GM23338 (cell line): ENCODE measurements at regions not wholly inside any gene's neighbourhood (a gene's known extent, or its start where the extent isn't known, plus 50 kb on each side); places are given as distances from the start of the nearest gene placed in this dataset.

ENCODE experiments used
- ATAC-seq: fragments of 200-7000 bp; cut with Tn5 transposase; 3 replicates; pipeline ENCODE4 v1.9.1; 2020
- DNase-seq: peaks from one replicate; pipeline ENCODE4 v3.0.0-alpha.2; 2015; ENCODE audit warnings: low spot score
- H2AFZ ChIP-seq: fragments of 200-600 bp; sonication (generic); 2 replicates; pipeline ENCODE4 v1.8.0; 2016; ENCODE audit warnings: antibody characterized with exemption, mild to moderate bottlenecking, moderate library complexity
- H3F3A ChIP-seq: fragments of 200-600 bp; sonication (generic); replicated peaks from 2 replicates; pipeline ENCODE4 v1.8.0; 2017; ENCODE audit warnings: antibody characterized with exemption, mixed run types, low read depth
- H3K27ac ChIP-seq: fragments of 200-600 bp; sonication (generic); 2 replicates; pipeline ENCODE4 v1.6.1; 2016; ENCODE audit warnings: low read depth
- H3K27me3 ChIP-seq: fragments of 200-600 bp; sonication (generic); 2 replicates; pipeline ENCODE4 v1.8.0; 2016; ENCODE audit warnings: mild to moderate bottlenecking, mixed run types, moderate library complexity; ENCODE audit not compliant: insufficient read depth
- H3K36me3 ChIP-seq: fragments of 200-600 bp; sonication (generic); 2 replicates; pipeline ENCODE4 v1.8.0; 2016; ENCODE audit warnings: mild to moderate bottlenecking; ENCODE audit not compliant: insufficient read depth
- H3K4me1 ChIP-seq: fragments of 200-600 bp; sonication (generic); 2 replicates; pipeline ENCODE4 v1.8.0; 2016; ENCODE audit warnings: mild to moderate bottlenecking, moderate library complexity; ENCODE audit not compliant: insufficient read depth
- H3K4me2 ChIP-seq: fragments of 200-600 bp; sonication (generic); 2 replicates; pipeline ENCODE4 v1.7.1; 2017; ENCODE audit warnings: mixed run types
- H3K4me3 ChIP-seq: fragments of 200-600 bp; sonication (generic); 2 replicates; pipeline ENCODE4 v1.6.1; 2016; ENCODE audit warnings: mixed run types
- H3K79me2 ChIP-seq: fragments of 200-600 bp; sonication (generic); replicated peaks from 2 replicates; pipeline ENCODE4 v1.8.0; 2017; ENCODE audit warnings: mild to moderate bottlenecking; ENCODE audit not compliant: insufficient read depth
- H3K9me2 ChIP-seq: fragments of 200-600 bp; sonication (generic); 2 replicates; pipeline ENCODE4 v1.8.0; 2017; ENCODE audit not compliant: insufficient read depth
- H4K20me1 ChIP-seq: fragments of 200-600 bp; sonication (generic); replicated peaks from 2 replicates; pipeline ENCODE4 v1.8.0; 2017; ENCODE audit warnings: mild to moderate bottlenecking; ENCODE audit not compliant: insufficient read depth
- H3K27ac Mint-ChIP-seq: 2 replicates; pipeline ENCODE4 v1.8.0; 2020; ENCODE audit warnings: inconsistent platforms, mild to moderate bottlenecking, moderate library complexity, mixed read lengths
- H3K27me3 Mint-ChIP-seq: 3 replicates; pipeline ENCODE4 v1.8.0; 2022; ENCODE audit warnings: low read depth, mild to moderate bottlenecking, moderate library complexity, mixed read lengths, inconsistent platforms; ENCODE audit not compliant: insufficient read depth, poor library complexity
- H3K36me3 Mint-ChIP-seq: 3 replicates; pipeline ENCODE4 v1.8.0; 2021; ENCODE audit warnings: low read depth, mild to moderate bottlenecking, inconsistent platforms, moderate library complexity, mixed read lengths
- H3K4me1 Mint-ChIP-seq: 3 replicates; pipeline ENCODE4 v1.8.0; 2020; ENCODE audit warnings: mild to moderate bottlenecking, inconsistent platforms, mixed read lengths
- H3K4me3 Mint-ChIP-seq: 3 replicates; pipeline ENCODE4 v1.8.0; 2021; ENCODE audit warnings: moderate library complexity, mild to moderate bottlenecking, inconsistent platforms, mixed read lengths
- H3K9me3 Mint-ChIP-seq: 3 replicates; pipeline ENCODE4 v1.8.0; 2020; ENCODE audit warnings: moderate library complexity, mild to moderate bottlenecking, inconsistent platforms, mixed read lengths
- CREB1 ChIP-seq: fragments of 250-450 bp; sonication (Bioruptor Pico); IDR thresholded peaks from 2 replicates; pipeline ENCODE4 v1.5.0; 2020; ENCODE audit warnings: low read depth, mild to moderate bottlenecking, moderate library complexity
- CTCF ChIP-seq, 2 experiments: fragments of 200-600 bp in 1 of 2; sonication (generic) in 1 of 2; conservative IDR thresholded peaks; 2 replicates each; pipeline versions ENCODE4 v1.5.1 to v1.6.1; 2016 to 2017; ENCODE audit warnings: antibody characterized with exemption in 2 of 2, low read depth in 2 of 2, mild to moderate bottlenecking in 2 of 2, moderate library complexity in 1 of 2
- EZH2 ChIP-seq: fragments of 200-600 bp; sonication (generic); IDR thresholded peaks from one replicate; pipeline ENCODE4 v1.8.0; 2017; ENCODE audit warnings: antibody characterized with exemption, mild to moderate bottlenecking, low read depth; ENCODE audit not compliant: unreplicated experiment
- EZH2phosphoT487 ChIP-seq: fragments of 200-600 bp; sonication (generic); IDR thresholded peaks from one replicate; pipeline ENCODE4 v1.8.1; 2018; ENCODE audit warnings: antibody characterized with exemption; ENCODE audit not compliant: unreplicated experiment
- JUNB ChIP-seq: IDR thresholded peaks from one replicate; pipeline ENCODE4 v1.6.1; 2016; ENCODE audit warnings: antibody characterized with exemption; ENCODE audit not compliant: unreplicated experiment
- NANOG ChIP-seq: IDR thresholded peaks from 2 replicates; pipeline ENCODE4 v1.6.1; 2016; ENCODE audit warnings: antibody characterized with exemption, borderline replicate concordance
- POLR2AphosphoS5 ChIP-seq: IDR thresholded peaks from 2 replicates; pipeline ENCODE4 v1.6.1; 2016; ENCODE audit warnings: antibody characterized with exemption, low read depth
- REST ChIP-seq: IDR thresholded peaks from one replicate; pipeline ENCODE4 v1.6.1; 2018; ENCODE audit warnings: antibody characterized with exemption; ENCODE audit not compliant: unreplicated experiment
- STAT1 ChIP-seq: IDR thresholded peaks from one replicate; pipeline ENCODE4 v1.6.1; 2016; ENCODE audit warnings: antibody characterized with exemption; ENCODE audit not compliant: unreplicated experiment
- ZNF114 ChIP-seq: fragments of 250-450 bp; sonication (Bioruptor Pico); IDR thresholded peaks from 2 replicates; pipeline ENCODE4 v1.5.0; 2020; ENCODE audit warnings: mild to moderate bottlenecking, moderate library complexity
- ZNF331 ChIP-seq: fragments of 250-450 bp; sonication (Bioruptor Pico); IDR thresholded peaks from 2 replicates; pipeline ENCODE4 v1.5.0; 2020; ENCODE audit warnings: low read depth, mild to moderate bottlenecking, moderate library complexity
- ZNF462 ChIP-seq: fragments of 250-450 bp; sonication (Bioruptor Pico); IDR thresholded peaks from 2 replicates; pipeline ENCODE4 v1.5.0; 2020; ENCODE audit warnings: mild to moderate bottlenecking, moderate library complexity

GRCh38 chr2:46850742-46851141, 64.9 kb downstream of the MCFD2 start:
- H3K4me1 ChIP-seq: no peaks in the 10 kb centered on the region
- H3K9me3 Mint-ChIP-seq: no peaks in the 10 kb centered on the region
- no peak overlapping the region for H3K27ac ChIP-seq
- H3K36me3 ChIP-seq: no peaks in the 10 kb centered on the region
- H3K4me1 Mint-ChIP-seq: peaks cover 2% of the 10 kb centered on the region
- H3K79me2 ChIP-seq: no peaks in the 10 kb centered on the region
- H3K9me2 ChIP-seq: no peaks in the 10 kb centered on the region
- H3K4me3 ChIP-seq: no peak overlapping the region
- H3K36me3 Mint-ChIP-seq: no peaks in the 10 kb centered on the region
- TF ChIP-seq JUNB: no peak
- no peak for TF ChIP-seq POLR2AphosphoS5
- TF ChIP-seq CTCF (conservative IDR thresholded peaks at IDR 0.05; ENCODE audit: low read depth in 2 of 2): no peak
- TF ChIP-seq NANOG: no peak
- TF ChIP-seq ZNF462: no peak
- no peak for TF ChIP-seq STAT1
- TF ChIP-seq CREB1 (CRISPR knock-in tag): no peak
- TF ChIP-seq ZNF114 (CRISPR knock-in tag): no peak
- TF ChIP-seq ZNF331 (CRISPR knock-in tag): no peak
- TF ChIP-seq EZH2phosphoT487: no peak
- no peak for TF ChIP-seq EZH2
- TF ChIP-seq REST: no peak
- no peaks in the 10 kb centered on the region for H3F3A ChIP-seq
- no peaks in the 10 kb centered on the region for H4K20me1 ChIP-seq
- no peaks in the 10 kb centered on the region for H3K27me3 ChIP-seq
- ATAC-seq (no peak), DNase-seq (no peak)
- no peak overlapping the region for H3K27ac Mint-ChIP-seq
- no peak overlapping the region for H3K4me3 Mint-ChIP-seq
- H3K4me2 ChIP-seq: no peak overlapping the region
- H3K27me3 Mint-ChIP-seq: peaks cover 11% of the 10 kb centered on the region
- no peak overlapping the region for H2AFZ ChIP-seq
